ENCODE measurements at regions not wholly inside any gene's neighbourhood (a gene's known extent, or its start where the extent isn't known, plus 50 kb on each side); places are given as distances from the start of the nearest gene placed in this dataset.

- no peaks in the 10 kb centered on the region for H3K9me3 ChIP-seq (ENCODE audit: control insufficient read depth, low read length)
- H3K9ac ChIP-seq (ENCODE audit: low read length): no peak overlapping the region
- 100% methylated on average over 1 of the region's 2 CpGs for WGBS
- H2BK5ac ChIP-seq (ENCODE audit: low read depth, low read length, poor library complexity, severe bottlenecking): no peak overlapping the region
- no peak overlapping the region for H3K4ac ChIP-seq (ENCODE audit: low read depth in 1 of 2, low read length in 2 of 2)
- H3K4me1 ChIP-seq (ENCODE audit: control insufficient read depth, insufficient read depth, low read depth, low read length): no peaks in the 10 kb centered on the region
- no peak overlapping the region for H3K23ac ChIP-seq (ENCODE audit: low read length in 2 of 2)
- H3K27ac ChIP-seq (ENCODE audit: low read length, poor library complexity, severe bottlenecking): no peak overlapping the region
- no peak overlapping the region for H3K4me2 ChIP-seq (ENCODE audit: low read length, poor library complexity, severe bottlenecking)
- no peaks in the 10 kb centered on the region for H3K36me3 ChIP-seq (ENCODE audit: control insufficient read depth in 1 of 2, insufficient read depth in 2 of 2, low read depth in 1 of 2, low read length in 2 of 2)
- no peak overlapping the region for H2AK5ac ChIP-seq (ENCODE audit: low read length, severe bottlenecking)
- H2BK120ac ChIP-seq (ENCODE audit: low read depth, low read length): no peak overlapping the region
- H3K27me3 ChIP-seq (ENCODE audit: control insufficient read depth in 1 of 2, insufficient read depth in 1 of 2, low read length in 2 of 2): no peaks in the 10 kb centered on the region
- H2BK15ac ChIP-seq (ENCODE audit: low read depth, poor library complexity, severe bottlenecking): no peak overlapping the region
- no peak overlapping the region for H3K4me3 ChIP-seq (ENCODE audit: insufficient read depth in 1 of 2, low read depth in 1 of 2, low read length in 2 of 2)
- no peaks in the 10 kb centered on the region for H3K79me1 ChIP-seq (replicated peaks; ENCODE audit: low read length, poor library complexity, severe bottlenecking)
- H4K91ac ChIP-seq (ENCODE audit: low read length): no peak overlapping the region
- H3K14ac ChIP-seq (ENCODE audit: low read length in 2 of 2): no peak overlapping the region
- H3K18ac ChIP-seq (ENCODE audit: low read depth in 1 of 2, low read length in 2 of 2): no peak overlapping the region
- no peak overlapping the region for H4K8ac ChIP-seq (ENCODE audit: low read length)
- DNase-seq: no peak
- H2AFZ ChIP-seq (ENCODE audit: low read depth, low read length): no peak overlapping the region
- no peak overlapping the region for H2BK12ac ChIP-seq (ENCODE audit: low read length in 2 of 2)
Measured at GRCh38 chr5:163756170-163756569, 250.8 kb downstream of the MAT2B start.

GRCh38 chr5:163757344-163757743, 251.9 kb downstream of the MAT2B start:
- Histone ChIP-seq H3K9ac (ENCODE audit: low read length) (no peak overlapping the region), H3K79me1 (replicated peaks; ENCODE audit: low read length, poor library complexity, severe bottlenecking) (no peaks in the 10 kb centered on the region), H3K14ac (ENCODE audit: low read length in 2 of 2) (no peak overlapping the region), H3K27me3 (ENCODE audit: control insufficient read depth in 1 of 2, insufficient read depth in 1 of 2, low read length in 2 of 2) (no peaks in the 10 kb centered on the region), H4K8ac (ENCODE audit: low read length) (no peak overlapping the region), H3K4me3 (ENCODE audit: insufficient read depth in 1 of 2, low read depth in 1 of 2, low read length in 2 of 2) (no peak overlapping the region), H3K4me1 (ENCODE audit: control insufficient read depth, insufficient read depth, low read depth, low read length) (no peaks in the 10 kb centered on the region), H3K4me2 (ENCODE audit: low read length, poor library complexity, severe bottlenecking) (no peak overlapping the region), H3K36me3 (ENCODE audit: control insufficient read depth in 1 of 2, insufficient read depth in 2 of 2, low read depth in 1 of 2, low read length in 2 of 2) (no peaks in the 10 kb centered on the region), H3K27ac (ENCODE audit: low read length, poor library complexity, severe bottlenecking) (no peak overlapping the region), H2BK120ac (ENCODE audit: low read depth, low read length) (no peak overlapping the region), H2BK15ac (ENCODE audit: low read depth, poor library complexity, severe bottlenecking) (no peak overlapping the region), H3K4ac (ENCODE audit: low read depth in 1 of 2, low read length in 2 of 2) (no peak overlapping the region), H3K23ac (ENCODE audit: low read length in 2 of 2) (no peak overlapping the region), H2BK12ac (ENCODE audit: low read length in 2 of 2) (no peak overlapping the region), H4K91ac (ENCODE audit: low read length) (no peak overlapping the region), H2BK5ac (ENCODE audit: low read depth, low read length, poor library complexity, severe bottlenecking) (no peak overlapping the region), H2AFZ (ENCODE audit: low read depth, low read length) (no peak overlapping the region), H3K9me3 (ENCODE audit: control insufficient read depth, low read length) (no peaks in the 10 kb centered on the region), H2AK5ac (ENCODE audit: low read length, severe bottlenecking) (no peak overlapping the region), H3K18ac (ENCODE audit: low read depth in 1 of 2, low read length in 2 of 2) (peak overlapping the region in 1 of 2 experiments; percentile 14)
- WGBS: 73% methylated on average over 3 of the region's 5 CpGs
- DNase-seq: peak; percentile 22

- Histone ChIP-seq H2BK120ac (ENCODE audit: low read depth, low read length) (no peak overlapping the region), H4K91ac (ENCODE audit: low read length) (no peak overlapping the region), H4K8ac (ENCODE audit: low read length) (no peak overlapping the region), H3K27ac (ENCODE audit: low read length, poor library complexity, severe bottlenecking) (no peak overlapping the region), H3K4me1 (ENCODE audit: control insufficient read depth, insufficient read depth, low read depth, low read length) (no peaks in the 10 kb centered on the region), H3K27me3 (ENCODE audit: control insufficient read depth in 1 of 2, insufficient read depth in 1 of 2, low read length in 2 of 2) (no peaks in the 10 kb centered on the region), H3K18ac (ENCODE audit: low read depth in 1 of 2, low read length in 2 of 2) (peak overlapping the region in 1 of 2 experiments; percentile 48), H3K9me3 (ENCODE audit: control insufficient read depth, low read length) (no peaks in the 10 kb centered on the region), H3K36me3 (ENCODE audit: control insufficient read depth in 1 of 2, insufficient read depth in 2 of 2, low read depth in 1 of 2, low read length in 2 of 2) (no peaks in the 10 kb centered on the region), H2BK12ac (ENCODE audit: low read length in 2 of 2) (no peak overlapping the region), H3K14ac (ENCODE audit: low read length in 2 of 2) (no peak overlapping the region), H2AFZ (ENCODE audit: low read depth, low read length) (no peak overlapping the region), H2AK5ac (ENCODE audit: low read length, severe bottlenecking) (no peak overlapping the region), H3K9ac (ENCODE audit: low read length) (no peak overlapping the region), H3K4me2 (ENCODE audit: low read length, poor library complexity, severe bottlenecking) (no peak overlapping the region), H3K79me1 (replicated peaks; ENCODE audit: low read length, poor library complexity, severe bottlenecking) (no peaks in the 10 kb centered on the region), H3K4me3 (ENCODE audit: insufficient read depth in 1 of 2, low read depth in 1 of 2, low read length in 2 of 2) (no peak overlapping the region), H2BK15ac (ENCODE audit: low read depth, poor library complexity, severe bottlenecking) (no peak overlapping the region), H3K23ac (ENCODE audit: low read length in 2 of 2) (no peak overlapping the region), H3K4ac (ENCODE audit: low read depth in 1 of 2, low read length in 2 of 2) (no peak overlapping the region), H2BK5ac (ENCODE audit: low read depth, low read length, poor library complexity, severe bottlenecking) (no peak overlapping the region)
- 88% methylated on average over 2 of the region's 2 CpGs for WGBS
- peak; percentile 1 for DNase-seq
Measured at GRCh38 chr5:163758283-163758711, 252.9 kb downstream of the MAT2B start.

- DNase-seq: no peak
- no peaks in the 10 kb centered on the region for H3K4me1 ChIP-seq (ENCODE audit: control insufficient read depth, insufficient read depth, low read depth, low read length)
- no peak overlapping the region for H3K18ac ChIP-seq (ENCODE audit: low read depth in 1 of 2, low read length in 2 of 2)
- no peak overlapping the region for H3K23ac ChIP-seq (ENCODE audit: low read length in 2 of 2)
- H2BK5ac ChIP-seq (ENCODE audit: low read depth, low read length, poor library complexity, severe bottlenecking): no peak overlapping the region
- no peak overlapping the region for H2AK5ac ChIP-seq (ENCODE audit: low read length, severe bottlenecking)
- H3K27me3 ChIP-seq (ENCODE audit: control insufficient read depth in 1 of 2, insufficient read depth in 1 of 2, low read length in 2 of 2): no peaks in the 10 kb centered on the region
- H3K9me3 ChIP-seq (ENCODE audit: control insufficient read depth, low read length): no peaks in the 10 kb centered on the region
- H2BK120ac ChIP-seq (ENCODE audit: low read depth, low read length): no peak overlapping the region
- H3K36me3 ChIP-seq (ENCODE audit: control insufficient read depth in 1 of 2, insufficient read depth in 2 of 2, low read depth in 1 of 2, low read length in 2 of 2): no peaks in the 10 kb centered on the region
- H3K4ac ChIP-seq (ENCODE audit: low read depth in 1 of 2, low read length in 2 of 2): no peak overlapping the region
- H4K91ac ChIP-seq (ENCODE audit: low read length): no peak overlapping the region
- H3K4me3 ChIP-seq (ENCODE audit: insufficient read depth in 1 of 2, low read depth in 1 of 2, low read length in 2 of 2): no peak overlapping the region
- no peak overlapping the region for H3K27ac ChIP-seq (ENCODE audit: low read length, poor library complexity, severe bottlenecking)
- H3K4me2 ChIP-seq (ENCODE audit: low read length, poor library complexity, severe bottlenecking): no peak overlapping the region
- no peaks in the 10 kb centered on the region for H3K79me1 ChIP-seq (replicated peaks; ENCODE audit: low read length, poor library complexity, severe bottlenecking)
- no peak overlapping the region for H2BK12ac ChIP-seq (ENCODE audit: low read length in 2 of 2)
- H3K14ac ChIP-seq (ENCODE audit: low read length in 2 of 2): no peak overlapping the region
- 92% methylated on average over 3 of the region's 4 CpGs for WGBS
- no peak overlapping the region for H3K9ac ChIP-seq (ENCODE audit: low read length)
- H2AFZ ChIP-seq (ENCODE audit: low read depth, low read length): no peak overlapping the region
- no peak overlapping the region for H4K8ac ChIP-seq (ENCODE audit: low read length)
- H2BK15ac ChIP-seq (ENCODE audit: low read depth, poor library complexity, severe bottlenecking): no peak overlapping the region
Measured at GRCh38 chr5:163759000-163759704, 253.7 kb downstream of the MAT2B start.
